ENCODE measurements at regions not wholly inside any gene's neighbourhood (a gene's known extent, or its start where the extent isn't known, plus 50 kb on each side); places are given as distances from the start of the nearest gene placed in this dataset.

DNA sequence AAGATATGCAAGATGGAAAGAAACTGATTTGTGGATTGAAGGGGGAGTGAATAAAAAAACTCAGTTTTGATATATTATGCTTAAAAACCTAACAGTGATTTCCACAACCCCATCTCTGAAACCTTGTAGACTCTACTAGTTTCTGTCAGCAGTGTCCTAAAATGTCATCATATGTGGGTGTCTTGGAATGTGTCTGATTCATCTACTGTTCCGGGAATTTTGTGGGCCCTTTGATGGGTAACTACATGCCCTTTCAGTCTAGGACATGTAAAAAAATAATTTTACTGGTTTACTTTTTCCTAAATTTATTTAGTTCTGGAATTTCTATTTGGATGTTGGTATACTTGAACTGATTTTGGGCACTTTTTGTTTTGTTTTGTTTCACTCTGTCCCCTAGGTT lies 118.9 kb upstream of the NMUR2 start:
- TF ChIP-seq CTCF (IDR thresholded peaks at IDR 0.05; ENCODE audit: insufficient read depth, low read depth, low read length, missing control alignments) = no peak
- no peak overlapping the region for H3K4me3 ChIP-seq (ENCODE audit: low read depth, low read length)
- no peak for DNase-seq (ENCODE audit: low read depth)

GRCh38 chr5:152527358-152528052 lies 122.4 kb upstream of the NMUR2 start:
- no peak overlapping the region for H3K4me3 ChIP-seq (ENCODE audit: low read depth, low read length)
- DNase-seq (ENCODE audit: low read depth) = no peak
- TF ChIP-seq CTCF (IDR thresholded peaks at IDR 0.05; ENCODE audit: insufficient read depth, low read depth, low read length, missing control alignments) = no peak

DNA sequence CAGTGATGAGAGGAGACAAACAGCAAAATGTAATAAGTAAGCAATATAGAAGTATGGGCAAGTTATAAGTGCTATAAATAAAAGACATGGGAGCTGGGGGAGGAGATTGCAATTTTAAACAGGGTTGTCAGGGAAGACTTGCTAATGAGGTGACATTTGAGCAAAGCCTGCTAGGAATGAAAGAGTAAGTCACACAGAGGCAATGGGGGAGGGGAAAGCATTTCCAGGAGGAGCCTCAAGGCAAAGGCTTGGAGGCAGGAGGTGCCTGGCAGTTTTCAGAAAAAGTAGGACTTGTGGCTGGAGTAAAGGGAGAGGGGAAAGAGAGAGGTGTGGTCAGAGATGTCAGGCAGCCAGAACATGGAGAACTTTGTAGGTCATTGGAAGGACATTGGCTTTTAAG lies 124.4 kb upstream of the NMUR2 start:
- H3K4me3 ChIP-seq (ENCODE audit: low read depth, low read length) = no peak overlapping the region
- DNase-seq (ENCODE audit: low read depth) = no peak
- TF ChIP-seq CTCF (IDR thresholded peaks at IDR 0.05; ENCODE audit: insufficient read depth, low read depth, low read length, missing control alignments) = no peak

DNA sequence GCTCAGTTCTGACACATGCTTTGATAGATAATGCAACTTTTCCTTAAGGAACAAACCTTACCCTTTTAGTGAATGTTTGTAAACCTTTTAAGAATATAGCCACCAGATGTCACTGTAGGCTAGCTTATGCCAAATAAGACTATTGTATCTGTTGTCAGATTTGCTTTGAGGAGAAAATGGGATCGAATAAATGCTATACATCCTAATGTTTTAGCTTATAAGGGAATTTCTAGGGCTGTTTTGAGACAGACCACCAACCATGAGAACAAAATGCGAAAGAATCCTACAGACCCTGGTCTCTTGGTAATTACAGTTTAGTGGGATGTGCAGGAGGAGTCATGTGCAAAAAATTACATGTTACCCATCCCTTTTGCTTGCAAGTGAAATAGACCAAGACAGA lies 127.6 kb upstream of the NMUR2 start:
- DNase-seq (ENCODE audit: low read depth) = peak; percentile 55
- TF ChIP-seq CTCF (IDR thresholded peaks at IDR 0.05; ENCODE audit: insufficient read depth, low read depth, low read length, missing control alignments) = peak; percentile 33
- no peak overlapping the region for H3K4me3 ChIP-seq (ENCODE audit: low read depth, low read length)

GRCh38 chr5:152534641-152535040 lies 129.6 kb upstream of the NMUR2 start:
- DNase-seq (ENCODE audit: low read depth) = no peak
- no peak for TF ChIP-seq CTCF (IDR thresholded peaks at IDR 0.05; ENCODE audit: insufficient read depth, low read depth, low read length, missing control alignments)
- H3K4me3 ChIP-seq (ENCODE audit: low read depth, low read length) = no peak overlapping the region

DNA sequence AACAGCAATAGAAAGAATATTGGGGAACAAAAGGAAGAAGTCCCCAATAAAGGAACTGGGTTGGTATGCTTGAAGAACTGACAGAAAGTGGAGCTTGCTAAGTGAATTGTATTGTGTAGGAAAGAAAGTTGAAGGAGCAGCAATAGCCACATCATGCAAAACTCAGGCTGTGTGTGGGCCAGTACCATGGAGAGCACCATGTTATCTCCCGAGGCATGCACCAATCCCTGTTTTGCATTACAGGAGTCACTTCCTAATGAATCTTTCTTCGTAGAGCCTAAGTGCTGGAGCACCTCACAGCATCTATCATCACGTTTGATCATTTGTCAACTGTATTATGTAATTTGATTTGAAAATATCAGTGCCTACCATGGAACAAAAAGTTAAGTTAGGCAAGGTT lies 137.7 kb upstream of the NMUR2 start:
- TF ChIP-seq CTCF (IDR thresholded peaks at IDR 0.05; ENCODE audit: insufficient read depth, low read depth, low read length, missing control alignments) = no peak
- no peak overlapping the region for H3K4me3 ChIP-seq (ENCODE audit: low read depth, low read length)
- DNase-seq (ENCODE audit: low read depth) = no peak

DNA sequence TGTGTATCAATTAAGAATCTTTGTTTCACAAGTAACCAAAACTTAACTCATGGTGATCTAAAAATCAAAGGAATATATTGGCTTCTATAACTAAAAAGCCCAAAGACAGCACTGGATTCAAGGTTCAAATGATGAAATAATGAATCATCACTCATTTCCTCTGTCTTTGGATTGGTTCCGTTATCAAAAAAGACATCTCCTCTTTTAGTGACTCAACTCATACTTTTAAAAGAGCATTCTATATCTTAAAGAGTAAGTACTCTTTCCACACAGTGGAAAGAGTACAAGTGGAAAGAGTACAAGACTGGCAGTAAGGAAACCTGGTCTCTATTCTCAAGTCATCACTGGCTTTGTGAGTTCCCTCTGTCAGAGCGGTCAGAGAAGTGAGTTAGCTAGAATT lies 141.4 kb upstream of the NMUR2 start:
- TF ChIP-seq CTCF (IDR thresholded peaks at IDR 0.05; ENCODE audit: insufficient read depth, low read depth, low read length, missing control alignments) = no peak
- no peak overlapping the region for H3K4me3 ChIP-seq (ENCODE audit: low read depth, low read length)
- DNase-seq (ENCODE audit: low read depth) = no peak

All from GM12865 (cell line).